Transverse colon (tissue), 4 donors: ENCODE measurements at regions not wholly inside any gene's neighbourhood (a gene's known extent, or its start where the extent isn't known, plus 50 kb on each side); places are given as distances from the start of the nearest gene placed in this dataset.

ENCODE experiments used
- DNase-seq: peaks from one replicate; pipeline ENCODE4 v3.0.0-alpha.2; 2019
- H3K27ac ChIP-seq, 4 donors: fragments of 200-600 bp; sonication (generic); 2 replicates each; pipeline ENCODE4 v1.5.1; 2016 to 2018; ENCODE audit warnings: inconsistent platforms in 4 of 4
- H3K27me3 ChIP-seq: fragments of 200-600 bp; sonication (generic); 2 replicates; pipeline ENCODE4 v1.5.1; 2017; ENCODE audit warnings: inconsistent platforms
- H3K36me3 ChIP-seq, 4 donors: fragments of 200-600 bp; sonication (generic); 2 replicates each; pipeline ENCODE4 v1.5.1; 2017 to 2019; ENCODE audit warnings: inconsistent platforms in 4 of 4
- H3K4me1 ChIP-seq, 4 donors: fragments of 200-600 bp; sonication (generic); 2 replicates each; pipeline ENCODE4 v1.5.1; 2017 to 2020; ENCODE audit warnings: inconsistent platforms in 4 of 4
- H3K4me3 ChIP-seq, 4 donors: fragments of 200-600 bp; sonication (generic); 1 replicate in 1 of 4; 2 replicates in 3 of 4; pipeline versions ENCODE4 v1.5.1 to v1.6.1; 2017 to 2019; ENCODE audit warnings: inconsistent platforms in 4 of 4
- H3K9me3 ChIP-seq, 2 donors: fragments of 200-600 bp; sonication (generic); 2 replicates each; pipeline ENCODE4 v1.5.1; 2017 to 2019; ENCODE audit warnings: inconsistent platforms in 2 of 2
- EP300 ChIP-seq: sonication (generic); formaldehyde crosslinking; IDR thresholded peaks from one replicate; pipeline ENCODE4 v1.6.1; 2017; ENCODE audit warnings: antibody characterized with exemption, low read depth
- POLR2A ChIP-seq: fragments of 450-650 bp; IDR thresholded peaks from one replicate; pipeline ENCODE4 v1.6.1; 2016; ENCODE audit warnings: antibody characterized with exemption, mild to moderate bottlenecking, moderate library complexity
- POLR2AphosphoS5 ChIP-seq, 3 donors: sonication (generic); formaldehyde crosslinking; IDR thresholded peaks; one replicate each; pipeline ENCODE4 v1.6.1; 2016; ENCODE audit warnings: antibody characterized with exemption in 3 of 3
- WGBS, 2 donors: methylation state at CpG; one replicate each; pipeline ENCODE4 v1.1.5; 2018; ENCODE audit warnings: low coverage in 1 of 2; 5-methylcytosine and 5-hydroxymethylcytosine counted together
- in situ Hi-C, 4 donors: fragments of 200-750 bp; cut with MboI; loops; one replicate each; pipeline versions ENCODE4 v1.15.0 to v1.15.1; 2017; ENCODE audit warnings: low sequenced_read_pairs in 3 of 4, low pct_ligation_motif_present in 1 of 4, low pct_unique_long_range_greater_than_20kb in 1 of 4
- intact Hi-C: fragments of 100-400 bp; cut with DNase I; formaldehyde crosslinking; loops from one replicate; pipeline ENCODE4 v1.15.1; 2023; ENCODE audit warnings: low total_unique reads
- TF ChIP-seq, protein P1 (sequence below), 5 experiments: fragments of 200-600 bp in 3 of 5; fragments of 450-650 bp in 2 of 5; sonication (generic) in 3 of 5; IDR thresholded peaks; 1 replicate in 2 of 5; 2 replicates in 3 of 5; pipeline ENCODE4 v1.5.1; 2016 to 2017; ENCODE audit warnings: antibody characterized with exemption in 5 of 5, inconsistent platforms in 3 of 5, mild to moderate bottlenecking in 2 of 5, moderate library complexity in 1 of 5

DNA sequence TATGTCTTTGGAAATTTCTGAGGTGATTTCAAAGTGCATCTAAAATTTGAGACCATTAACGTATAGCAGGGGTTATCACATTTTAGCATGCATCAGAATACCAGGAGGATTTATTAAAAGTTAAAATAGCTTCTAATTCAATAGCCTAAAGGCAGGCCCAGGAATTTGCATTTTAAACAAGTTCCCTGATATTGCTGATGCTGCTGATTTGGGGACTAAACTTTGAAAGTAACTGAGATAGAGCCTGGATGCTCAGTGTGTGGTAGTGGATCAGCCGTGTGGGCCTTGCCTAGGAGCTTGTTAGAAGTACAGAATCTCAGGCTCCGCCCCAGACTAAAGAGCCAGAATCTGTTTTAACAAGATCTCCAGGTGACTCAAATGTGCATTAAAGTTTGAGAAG, 375.0 kb upstream of the FBXO33 start:
- no peak for TF ChIP-seq EP300
- TF ChIP-seq POLR2AphosphoS5 (IDR thresholded peaks at IDR 0.05), result no peak
- TF ChIP-seq, protein P1, sequence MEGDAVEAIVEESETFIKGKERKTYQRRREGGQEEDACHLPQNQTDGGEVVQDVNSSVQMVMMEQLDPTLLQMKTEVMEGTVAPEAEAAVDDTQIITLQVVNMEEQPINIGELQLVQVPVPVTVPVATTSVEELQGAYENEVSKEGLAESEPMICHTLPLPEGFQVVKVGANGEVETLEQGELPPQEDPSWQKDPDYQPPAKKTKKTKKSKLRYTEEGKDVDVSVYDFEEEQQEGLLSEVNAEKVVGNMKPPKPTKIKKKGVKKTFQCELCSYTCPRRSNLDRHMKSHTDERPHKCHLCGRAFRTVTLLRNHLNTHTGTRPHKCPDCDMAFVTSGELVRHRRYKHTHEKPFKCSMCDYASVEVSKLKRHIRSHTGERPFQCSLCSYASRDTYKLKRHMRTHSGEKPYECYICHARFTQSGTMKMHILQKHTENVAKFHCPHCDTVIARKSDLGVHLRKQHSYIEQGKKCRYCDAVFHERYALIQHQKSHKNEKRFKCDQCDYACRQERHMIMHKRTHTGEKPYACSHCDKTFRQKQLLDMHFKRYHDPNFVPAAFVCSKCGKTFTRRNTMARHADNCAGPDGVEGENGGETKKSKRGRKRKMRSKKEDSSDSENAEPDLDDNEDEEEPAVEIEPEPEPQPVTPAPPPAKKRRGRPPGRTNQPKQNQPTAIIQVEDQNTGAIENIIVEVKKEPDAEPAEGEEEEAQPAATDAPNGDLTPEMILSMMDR (IDR thresholded peaks at IDR 0.05), result no peak
- no peak for TF ChIP-seq POLR2A
- intact Hi-C loops, result no loop called here
- Histone ChIP-seq H3K4me3 (no peak overlapping the region), H3K36me3 (no peaks in the 10 kb centered on the region), H3K4me1 (no peaks in the 10 kb centered on the region), H3K9me3 (no peaks in the 10 kb centered on the region), H3K27ac (no peak overlapping the region), H3K27me3 (no peaks in the 10 kb centered on the region)
- in situ Hi-C loops, result no loop called here
- 80 to 83% methylated on average over 1 to 3 of the region's 3 CpGs for WGBS, 2 donors
- no peak for DNase-seq

- 40 to 70% methylated on average over 1 of the region's 1 CpG for WGBS, 2 donors
- Histone ChIP-seq H3K27me3 (no peaks in the 10 kb centered on the region), H3K27ac (no peak overlapping the region), H3K4me3 (no peak overlapping the region), H3K4me1 (no peaks in the 10 kb centered on the region), H3K36me3 (no peaks in the 10 kb centered on the region), H3K9me3 (no peaks in the 10 kb centered on the region)
- no peak for DNase-seq
- TF ChIP-seq POLR2A (no peak), POLR2AphosphoS5 (IDR thresholded peaks at IDR 0.05) (no peak), EP300 (no peak)
- TF ChIP-seq, protein P1 (IDR thresholded peaks at IDR 0.05), result no peak
- intact Hi-C loops, result no loop called here
- in situ Hi-C loops, result no loop called here
Measured at GRCh38 chr14:39784461-39784860, 352.2 kb upstream of the FBXO33 start.

DNA sequence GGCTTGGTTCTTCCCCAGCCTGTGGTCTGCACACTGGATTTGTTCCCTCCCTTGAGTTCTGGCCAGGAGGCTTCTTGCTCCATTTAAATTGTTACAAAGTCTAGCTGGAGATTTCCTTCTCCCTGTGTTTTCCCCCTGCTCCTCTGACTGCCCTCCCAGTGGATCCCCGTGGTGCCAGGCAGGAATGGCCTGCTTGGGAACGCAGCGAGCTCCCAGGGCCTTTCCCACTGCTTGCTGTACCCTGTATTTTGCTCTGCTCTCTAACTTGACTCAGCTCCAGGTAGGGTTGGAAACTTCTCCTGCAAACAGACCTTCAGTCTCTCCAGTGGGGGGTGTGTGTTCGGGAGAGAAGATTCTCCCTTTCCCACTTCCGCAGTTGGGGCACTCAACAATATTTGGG, 349.2 kb upstream of the FBXO33 start:
- DNase-seq, result no peak
- H3K36me3 ChIP-seq, result no peaks in the 10 kb centered on the region
- H3K4me3 ChIP-seq, result no peak overlapping the region
- intact Hi-C loops, result no loop called here
- TF ChIP-seq, protein P1 (IDR thresholded peaks at IDR 0.05), result no peak
- TF ChIP-seq POLR2A, result no peak
- TF ChIP-seq POLR2AphosphoS5 (IDR thresholded peaks at IDR 0.05), result no peak
- no peak for TF ChIP-seq EP300
- in situ Hi-C loops, result no loop called here
- no peak overlapping the region for H3K27ac ChIP-seq
- H3K4me1 ChIP-seq, result no peaks in the 10 kb centered on the region
- WGBS, 2 donors, result 66% methylated on average over 5 of the region's 5 CpGs; no CpG with 5 or more reads in 1 of the 2 donors
- H3K9me3 ChIP-seq, result no peaks in the 10 kb centered on the region
- no peaks in the 10 kb centered on the region for H3K27me3 ChIP-seq

DNA sequence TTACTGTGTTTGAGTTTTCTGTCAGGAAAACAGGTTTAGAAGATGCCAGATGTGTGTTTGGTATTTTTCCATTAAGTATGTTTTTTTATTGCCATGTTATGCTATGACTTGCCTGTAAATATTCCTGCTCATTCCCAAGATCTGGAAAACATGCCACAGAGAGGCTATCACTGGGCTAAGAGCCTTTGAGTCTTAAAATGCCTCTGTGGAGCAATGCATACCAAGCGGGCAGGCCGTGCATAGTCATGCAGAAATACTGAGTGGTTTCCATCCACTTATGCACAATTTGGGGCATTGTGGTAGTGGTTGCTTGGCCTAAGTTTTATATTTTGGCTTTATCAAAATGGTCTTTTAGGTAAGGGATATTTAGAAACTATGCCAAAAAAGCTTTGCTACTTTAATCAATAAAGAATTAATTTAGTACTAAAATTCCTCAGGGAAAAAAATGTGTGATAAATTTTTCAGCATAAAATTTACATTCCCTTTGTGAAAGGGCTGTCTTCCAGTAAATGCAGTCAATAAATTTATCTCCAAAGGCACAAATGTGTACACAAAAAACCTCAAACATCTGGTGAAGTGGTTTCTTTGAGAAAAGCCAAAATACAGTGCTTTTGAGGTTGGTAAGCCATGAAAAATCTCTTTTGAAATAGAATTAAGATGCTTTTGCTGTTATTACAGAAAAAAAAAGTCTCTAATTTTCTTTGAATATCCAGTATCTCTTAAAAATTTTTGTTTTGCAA, 341.3 kb upstream of the FBXO33 start:
- 92% methylated on average over 2 of the region's 2 CpGs; no CpG with 5 or more reads in 1 of the 2 donors for WGBS, 2 donors
- Histone ChIP-seq H3K4me1 (no peaks in the 10 kb centered on the region), H3K27ac (no peak overlapping the region), H3K27me3 (no peaks in the 10 kb centered on the region), H3K4me3 (no peak overlapping the region), H3K36me3 (no peaks in the 10 kb centered on the region), H3K9me3 (no peaks in the 10 kb centered on the region)
- intact Hi-C loops, result no loop called here
- in situ Hi-C loops, result no loop called here
- TF ChIP-seq, protein P1 (IDR thresholded peaks at IDR 0.05), result no peak
- TF ChIP-seq EP300, result no peak
- TF ChIP-seq POLR2A, result no peak
- TF ChIP-seq POLR2AphosphoS5 (IDR thresholded peaks at IDR 0.05), result no peak
- no peak for DNase-seq
